GM12891 (cell line): ENCODE measurements at regions not wholly inside any gene's neighbourhood (a gene's known extent, or its start where the extent isn't known, plus 50 kb on each side); places are given as distances from the start of the nearest gene placed in this dataset.
A peak's percentile ranks its signal among the peaks of the same experiment; 100 is the strongest.

Experiments used
- DNase-seq: peaks from one replicate; pipeline ENCODE4 v3.0.0; 2011; ENCODE audit warnings: low spot score; ENCODE audit not compliant: insufficient read length
- FAIRE-seq: peaks from 2 replicates; lab custom pipeline; 2011; peaks lifted over from hg19 to GRCh38; lab: Jason Lieb, UNC
- PAX5 ChIP-seq: IDR thresholded peaks from 2 replicates; pipeline ENCODE4 v1.6.1; 2011; ENCODE audit warnings: low read length, moderate library complexity, mild to moderate bottlenecking; ENCODE audit not compliant: insufficient read depth, severe bottlenecking
- POLR2A ChIP-seq: IDR thresholded peaks from 2 replicates; pipeline ENCODE4 v1.6.1; 2011; ENCODE audit warnings: low read depth, low read length, control low read depth
- POLR2AphosphoS5 ChIP-seq: IDR thresholded peaks from 2 replicates; pipeline ENCODE4 v1.6.1; 2011; ENCODE audit warnings: low read depth, low read length, control low read depth
- POU2F2 ChIP-seq: IDR thresholded peaks from 2 replicates; pipeline ENCODE4 v1.6.1; 2011; ENCODE audit warnings: low read depth, mild to moderate bottlenecking, control low read depth, low read length, moderate library complexity
- SPI1 ChIP-seq: IDR thresholded peaks from 2 replicates; pipeline ENCODE4 v1.6.1; 2011; ENCODE audit warnings: low read depth, low read length, control low read depth
- TAF1 ChIP-seq: IDR thresholded peaks from 2 replicates; pipeline ENCODE4 v1.6.1; 2011; ENCODE audit warnings: low read depth, low read length, control low read depth

- TF ChIP-seq PAX5 (no peak), POLR2AphosphoS5 (no peak), TAF1 (no peak), POU2F2 (no peak), POLR2A (no peak), SPI1 (no peak)
- DNase-seq = no peak
- FAIRE-seq = peak; percentile 28
Observed at GRCh38 chr9:109969573-109970237, 189.7 kb downstream of the PALM2AKAP2 start.

GRCh38 chr9:109971226-109971625, 191.2 kb downstream of the PALM2AKAP2 start:
- no peak for TF ChIP-seq POU2F2
- TF ChIP-seq SPI1 = no peak
- no peak for TF ChIP-seq TAF1
- TF ChIP-seq POLR2AphosphoS5 = no peak
- TF ChIP-seq POLR2A = no peak
- TF ChIP-seq PAX5 = no peak
- FAIRE-seq (no peak), DNase-seq (no peak)

GRCh38 chr9:109972026-109972882, 192.3 kb downstream of the PALM2AKAP2 start:
- FAIRE-seq (peak; percentile 99), DNase-seq (no peak)
- TF ChIP-seq POU2F2 (0 out of 2 replicates have a peak, but pooled peaks have one; percentile 30), PAX5 (no peak), POLR2AphosphoS5 (no peak)

GRCh38 chr9:109973336-109973735, 193.3 kb downstream of the PALM2AKAP2 start:
- DNase-seq (no peak), FAIRE-seq (no peak)
- TF ChIP-seq SPI1 (no peak), TAF1 (no peak), POLR2A (no peak), POU2F2 (no peak), PAX5 (no peak), POLR2AphosphoS5 (no peak)

- peak; percentile 96 for FAIRE-seq
- peak; percentile 85 for TF ChIP-seq POU2F2
- peak; percentile 98 for TF ChIP-seq SPI1
- TF ChIP-seq PAX5 = peak; percentile 8
- no peak for TF ChIP-seq POLR2A
- no peak; the same call in 1 of the 2 replicates for TF ChIP-seq TAF1
- TF ChIP-seq POLR2AphosphoS5 = no peak; the same call in 1 of the 2 replicates
- no peak for DNase-seq
Observed at GRCh38 chr9:109974143-109974917, 194.3 kb downstream of the PALM2AKAP2 start.

GRCh38 chr9:109974918-109975276, 194.9 kb downstream of the PALM2AKAP2 start:
- FAIRE-seq = no peak
- DNase-seq = no peak

GRCh38 chr9:109975574-109976295, 195.7 kb downstream of the PALM2AKAP2 start:
- no peak for DNase-seq
- peak; percentile 79 for FAIRE-seq
- no peak for TF ChIP-seq PAX5
- TF ChIP-seq POU2F2 = no peak
- TF ChIP-seq SPI1 = no peak
- no peak for TF ChIP-seq POLR2A
- no peak for TF ChIP-seq POLR2AphosphoS5
- no peak for TF ChIP-seq TAF1

More at GRCh38 chr9:109974918-109975276, 194.9 kb downstream of the PALM2AKAP2 start:
- TF ChIP-seq SPI1 (no peak), POLR2A (no peak), TAF1 (no peak), POU2F2 (no peak), POLR2AphosphoS5 (no peak), PAX5 (no peak)

- FAIRE-seq (no peak), DNase-seq (no peak)
Observed at GRCh38 chr9:109976303-109976702, 196.3 kb downstream of the PALM2AKAP2 start.

GRCh38 chr9:109977521-109977920, 197.5 kb downstream of the PALM2AKAP2 start:
- TF ChIP-seq PAX5 = no peak
- no peak for TF ChIP-seq POLR2AphosphoS5
- no peak for TF ChIP-seq POU2F2
- TF ChIP-seq TAF1 = no peak
- TF ChIP-seq SPI1 = no peak
- no peak for TF ChIP-seq POLR2A
- no peak for DNase-seq
- FAIRE-seq = no peak

More at GRCh38 chr9:109976303-109976702, 196.3 kb downstream of the PALM2AKAP2 start:
- TF ChIP-seq POLR2A (no peak), SPI1 (no peak), TAF1 (no peak), PAX5 (no peak), POU2F2 (no peak), POLR2AphosphoS5 (no peak)
